Chondrocyte (in vitro differentiated cells): ENCODE measurements at regions not wholly inside any gene's neighbourhood (a gene's known extent, or its start where the extent isn't known, plus 50 kb on each side); places are given as distances from the start of the nearest gene placed in this dataset.

ENCODE experiments used
- DNase-seq: peaks from one replicate; pipeline ENCODE4 v3.0.0; 2021; ENCODE audit warnings: mixed read lengths, low spot score
- H3K27ac Mint-ChIP-seq: one replicate; pipeline ENCODE4 v1.8.0; 2021; ENCODE audit warnings: mild to moderate bottlenecking, moderate library complexity, mixed read lengths; ENCODE audit not compliant: unreplicated experiment
- H3K27me3 Mint-ChIP-seq: 2 replicates; pipeline ENCODE4 v1.8.0; 2021; ENCODE audit warnings: low read depth, mixed read lengths
- H3K36me3 Mint-ChIP-seq: 2 replicates; pipeline ENCODE4 v1.8.0; 2021; ENCODE audit warnings: low read depth, mixed read lengths
- H3K4me1 Mint-ChIP-seq: 2 replicates; pipeline ENCODE4 v1.8.0; 2021; ENCODE audit warnings: low read depth, mild to moderate bottlenecking, mixed read lengths
- H3K4me3 Mint-ChIP-seq: one replicate; pipeline ENCODE4 v1.8.0; 2021; ENCODE audit warnings: mild to moderate bottlenecking, moderate library complexity, mixed read lengths; ENCODE audit not compliant: unreplicated experiment
- H3K9me3 Mint-ChIP-seq: 2 replicates; pipeline ENCODE4 v1.8.0; 2021; ENCODE audit warnings: low read depth, mixed read lengths
- CTCF ChIP-seq: fragments of 200-600 bp; sonication (generic); IDR thresholded peaks from 2 replicates; pipeline ENCODE4 v1.5.0; 2021; ENCODE audit warnings: antibody characterized with exemption, mild to moderate bottlenecking, moderate library complexity

GRCh38 chr2:831225-831536, 119.5 kb upstream of the SNTG2 start:
- Mint-ChIP-seq H3K4me1 (peaks cover 13% of the 10 kb centered on the region), H3K27me3 (peaks cover 8% of the 10 kb centered on the region), H3K4me3 (no peak overlapping the region), H3K27ac (no peak overlapping the region), H3K9me3 (no peaks in the 10 kb centered on the region), H3K36me3 (no peaks in the 10 kb centered on the region)
- no peak for DNase-seq
- no peak for TF ChIP-seq CTCF

GRCh38 chr2:830419-831224, 120.0 kb upstream of the SNTG2 start:
- Mint-ChIP-seq H3K36me3 (no peaks in the 10 kb centered on the region), H3K27me3 (peaks cover 8% of the 10 kb centered on the region), H3K9me3 (no peaks in the 10 kb centered on the region), H3K4me3 (no peak overlapping the region), H3K4me1 (peaks cover 13% of the 10 kb centered on the region), H3K27ac (no peak overlapping the region)
- no peak for TF ChIP-seq CTCF
- DNase-seq, result no peak

DNA sequence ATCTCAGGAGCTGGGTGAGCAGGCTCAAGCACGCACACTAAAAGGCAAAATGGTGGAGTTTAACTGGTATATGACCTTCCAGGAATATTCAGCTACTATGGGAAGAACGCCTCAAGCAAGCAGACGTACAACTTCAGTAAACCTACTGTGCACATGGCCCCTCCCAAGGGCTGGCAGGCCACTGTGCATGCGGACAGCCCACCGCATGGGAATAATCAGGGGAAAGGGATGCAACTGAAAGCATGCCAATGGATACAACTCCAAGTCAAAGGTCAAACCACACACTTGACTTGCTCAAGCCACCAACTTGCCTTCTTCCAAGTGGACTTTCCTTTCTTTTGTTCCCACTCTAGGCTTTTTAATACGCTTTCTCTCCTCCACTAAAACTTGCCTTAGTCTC, 121.6 kb upstream of the SNTG2 start:
- Mint-ChIP-seq H3K9me3 (no peaks in the 10 kb centered on the region), H3K4me1 (peaks cover 13% of the 10 kb centered on the region), H3K4me3 (no peak overlapping the region), H3K27me3 (peaks cover 7% of the 10 kb centered on the region), H3K36me3 (no peaks in the 10 kb centered on the region), H3K27ac (no peak overlapping the region)
- DNase-seq, result no peak
- no peak for TF ChIP-seq CTCF

DNA sequence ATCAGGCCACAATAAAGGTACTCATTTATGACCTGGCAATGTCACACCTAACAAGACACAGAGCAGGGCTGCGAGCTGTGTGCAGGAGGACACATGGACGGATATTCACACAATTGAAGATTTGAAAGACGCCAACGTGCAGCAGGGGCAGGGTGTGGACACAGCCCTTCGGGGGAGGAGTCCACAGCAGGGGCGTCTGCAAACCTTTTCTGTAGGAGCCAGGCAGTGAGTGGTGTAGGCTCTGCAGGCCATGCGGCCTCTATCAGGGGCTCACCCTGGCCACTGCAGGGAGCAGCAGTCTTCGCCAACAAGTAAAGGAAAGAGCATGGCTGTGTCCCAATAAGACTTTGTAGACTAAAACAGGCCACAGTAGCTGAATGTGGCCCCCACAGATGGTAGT, 125.7 kb upstream of the SNTG2 start:
- Mint-ChIP-seq H3K4me3 (no peak overlapping the region), H3K4me1 (no peaks in the 10 kb centered on the region), H3K27ac (no peak overlapping the region), H3K27me3 (peaks cover 5% of the 10 kb centered on the region), H3K9me3 (no peaks in the 10 kb centered on the region), H3K36me3 (no peaks in the 10 kb centered on the region)
- no peak for DNase-seq
- no peak for TF ChIP-seq CTCF

DNA sequence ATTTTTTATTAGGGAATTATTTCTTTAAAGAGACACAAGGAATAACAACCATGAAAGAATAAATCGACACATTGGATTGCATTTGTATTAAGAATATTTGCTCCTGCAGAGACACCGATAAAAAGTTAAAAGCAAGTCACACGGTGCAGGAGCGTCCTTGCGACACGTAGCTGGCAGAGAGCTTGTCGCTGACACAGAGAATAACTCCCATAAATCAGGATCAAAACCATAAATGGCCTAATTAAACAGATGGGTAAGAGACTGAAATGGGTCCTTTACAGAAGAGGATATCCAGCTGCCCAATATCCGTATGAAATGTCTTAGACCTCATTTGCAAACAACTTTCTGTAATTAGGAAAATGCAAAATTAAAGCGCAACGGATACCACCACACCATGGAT, 126.1 kb upstream of the SNTG2 start:
- Mint-ChIP-seq H3K4me1 (no peaks in the 10 kb centered on the region), H3K36me3 (no peaks in the 10 kb centered on the region), H3K27me3 (peaks cover 5% of the 10 kb centered on the region), H3K4me3 (no peak overlapping the region), H3K27ac (no peak overlapping the region), H3K9me3 (no peaks in the 10 kb centered on the region)
- TF ChIP-seq CTCF, result no peak
- no peak for DNase-seq
